GM18907 (cell line): ENCODE measurements at regions not wholly inside any gene's neighbourhood (a gene's known extent, or its start where the extent isn't known, plus 50 kb on each side); places are given as distances from the start of the nearest gene placed in this dataset.

ENCODE experiments used
- ATAC-seq: cut with Tn5 transposase; IDR thresholded peaks from one replicate; pipeline ENCODE4 v1.9.1; 2021; ENCODE audit warnings: mild to moderate bottlenecking, moderate library complexity; ENCODE audit not compliant: unreplicated experiment

DNA sequence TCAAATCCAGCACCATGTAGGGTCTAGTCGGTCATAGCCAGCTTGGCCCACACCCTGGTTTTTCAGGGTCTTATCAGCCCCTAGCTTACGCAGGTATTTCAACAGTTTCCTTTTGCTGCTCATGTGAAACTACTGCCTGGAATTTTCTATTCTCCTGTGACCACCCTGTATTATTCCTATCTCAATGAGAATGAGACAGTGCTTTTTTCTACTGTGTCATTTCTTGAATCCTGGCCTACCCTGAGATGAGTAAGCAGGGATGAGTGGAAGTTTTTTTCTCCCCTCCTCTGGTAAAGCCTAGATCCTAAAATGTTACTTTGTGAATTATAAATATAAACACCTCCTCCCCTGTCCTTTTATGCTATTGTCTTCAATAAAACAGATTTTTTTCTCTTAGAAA is 62.7 kb upstream of the ARID2 start:
- no peak for ATAC-seq

DNA sequence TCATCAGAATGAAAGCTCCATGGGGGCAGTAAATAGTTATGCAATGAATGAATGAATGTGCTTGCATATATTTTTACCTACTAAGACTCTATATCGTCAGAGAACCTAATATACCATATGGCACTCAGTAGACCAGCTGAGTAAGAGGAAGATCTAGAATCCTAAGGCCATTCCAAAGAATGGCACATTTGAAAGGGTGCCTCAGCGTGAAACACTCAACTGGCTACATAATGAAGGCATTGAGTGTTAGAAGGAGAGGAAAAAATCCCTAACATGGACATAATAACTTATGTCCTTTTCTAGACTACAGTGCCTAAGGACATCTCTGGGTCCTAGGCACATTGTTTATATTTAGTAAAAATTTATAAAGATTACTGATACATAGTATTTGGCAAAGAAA is 61.7 kb upstream of the ARID2 start:
- no peak for ATAC-seq

DNA sequence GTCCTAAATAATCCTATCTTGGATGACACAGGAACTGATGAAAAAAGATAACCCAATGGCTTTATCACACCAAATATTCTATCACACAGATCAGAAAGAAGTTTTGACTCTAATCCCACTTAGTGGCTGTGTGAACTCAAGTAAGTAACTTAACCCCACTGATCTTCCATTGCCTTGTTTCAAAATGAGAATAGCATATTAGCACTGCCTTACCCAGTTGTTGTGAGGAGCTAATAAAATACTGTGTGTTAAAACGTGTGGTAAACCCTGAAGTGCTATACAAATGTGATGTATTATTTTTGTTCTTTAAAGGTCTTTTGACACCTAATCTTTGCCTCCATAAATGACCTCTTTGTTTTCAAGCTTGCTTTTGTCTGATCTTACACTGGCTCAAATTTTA is 60.9 kb upstream of the ARID2 start:
- peak; percentile 32 for ATAC-seq

DNA sequence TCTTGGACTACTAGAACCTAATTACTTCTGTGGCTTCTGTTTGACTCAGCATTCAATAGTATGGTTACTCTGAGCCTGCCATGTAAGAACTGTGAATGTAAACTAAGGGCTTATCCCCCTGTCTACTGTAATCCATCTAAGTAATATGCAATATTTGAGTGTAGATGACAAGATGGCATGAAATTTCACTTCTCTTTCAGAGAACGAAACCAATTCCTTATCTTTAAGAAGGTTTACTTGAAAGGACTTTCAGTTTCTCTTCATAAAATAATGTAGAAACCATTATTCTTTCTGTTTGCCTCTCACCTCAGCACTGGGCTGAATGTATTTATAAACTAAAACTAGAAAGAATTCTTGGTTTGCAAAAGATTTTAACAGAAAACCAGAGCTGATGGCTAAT is 60.4 kb upstream of the ARID2 start:
- ATAC-seq = peak; percentile 85

DNA sequence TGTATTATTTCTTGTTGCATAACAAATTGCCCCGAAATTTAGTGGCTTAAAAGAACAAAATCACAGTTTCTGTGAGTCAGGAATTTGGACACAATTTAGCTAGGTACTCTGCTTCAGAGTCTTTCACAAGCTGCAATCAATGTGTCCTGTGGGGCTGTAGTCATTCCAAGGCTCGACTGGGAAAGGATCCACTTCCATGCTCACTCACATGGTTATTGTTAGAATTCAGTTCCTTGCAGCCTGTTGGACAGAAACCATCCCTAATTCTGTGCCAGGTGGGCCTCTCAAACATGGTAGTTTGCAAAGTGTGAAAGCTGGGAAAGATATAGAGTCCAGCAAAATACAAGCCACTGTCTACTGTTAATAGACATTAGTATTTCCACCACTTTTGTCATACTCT is 59.7 kb upstream of the ARID2 start:
- ATAC-seq = no peak

DNA sequence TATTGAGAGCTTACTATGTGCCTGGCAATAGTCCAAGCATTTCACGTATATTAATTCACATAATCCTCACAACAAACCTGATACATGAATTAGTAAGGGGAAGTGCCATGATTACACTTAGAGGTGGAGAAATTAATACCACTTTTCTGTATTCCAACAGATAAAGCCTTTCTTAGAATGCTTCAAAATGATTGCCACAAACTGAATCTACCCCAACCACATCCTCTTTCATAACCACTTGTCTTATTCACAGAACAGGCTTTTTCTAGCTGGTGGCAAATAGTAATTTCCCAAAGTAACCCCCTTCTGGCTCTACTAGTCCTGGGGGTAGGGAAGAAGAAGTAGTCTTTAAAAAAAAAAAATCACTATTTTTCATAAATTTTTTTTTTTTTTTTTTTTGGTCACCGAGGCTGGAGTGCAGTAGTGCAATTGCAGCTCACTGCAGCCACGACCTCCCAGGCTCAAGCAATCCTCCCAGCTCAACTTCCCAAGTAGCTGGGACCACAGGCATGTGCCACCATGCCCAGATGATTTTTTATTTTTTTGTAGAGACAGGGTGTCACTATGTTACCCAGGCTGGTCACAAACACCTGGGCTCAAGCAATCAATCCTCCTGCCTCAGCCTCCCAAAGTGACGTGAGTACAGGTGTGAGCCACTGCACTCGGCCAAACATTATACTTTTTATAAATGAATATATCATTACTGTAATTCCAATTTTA is 59.0 kb upstream of the ARID2 start:
- ATAC-seq = peak; percentile 58

DNA sequence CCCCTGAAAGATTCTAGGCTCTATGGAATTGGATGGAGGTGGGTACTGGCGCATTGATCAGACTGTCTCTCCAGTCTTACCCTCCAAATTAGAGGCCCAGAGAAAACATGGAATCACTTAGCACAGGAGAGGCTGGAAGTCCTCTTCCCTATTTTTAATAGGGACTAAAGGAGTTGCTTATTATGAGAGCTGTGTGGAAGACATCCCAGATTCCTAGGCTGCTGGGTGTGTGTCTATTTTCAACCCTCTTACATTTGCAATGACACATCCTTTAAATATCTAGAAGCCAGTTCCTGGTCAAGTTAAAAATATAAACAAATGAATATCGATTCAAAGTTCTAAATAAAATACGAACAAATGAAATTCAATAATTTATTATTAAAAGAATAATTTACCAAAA is 58.3 kb upstream of the ARID2 start:
- no peak for ATAC-seq

DNA sequence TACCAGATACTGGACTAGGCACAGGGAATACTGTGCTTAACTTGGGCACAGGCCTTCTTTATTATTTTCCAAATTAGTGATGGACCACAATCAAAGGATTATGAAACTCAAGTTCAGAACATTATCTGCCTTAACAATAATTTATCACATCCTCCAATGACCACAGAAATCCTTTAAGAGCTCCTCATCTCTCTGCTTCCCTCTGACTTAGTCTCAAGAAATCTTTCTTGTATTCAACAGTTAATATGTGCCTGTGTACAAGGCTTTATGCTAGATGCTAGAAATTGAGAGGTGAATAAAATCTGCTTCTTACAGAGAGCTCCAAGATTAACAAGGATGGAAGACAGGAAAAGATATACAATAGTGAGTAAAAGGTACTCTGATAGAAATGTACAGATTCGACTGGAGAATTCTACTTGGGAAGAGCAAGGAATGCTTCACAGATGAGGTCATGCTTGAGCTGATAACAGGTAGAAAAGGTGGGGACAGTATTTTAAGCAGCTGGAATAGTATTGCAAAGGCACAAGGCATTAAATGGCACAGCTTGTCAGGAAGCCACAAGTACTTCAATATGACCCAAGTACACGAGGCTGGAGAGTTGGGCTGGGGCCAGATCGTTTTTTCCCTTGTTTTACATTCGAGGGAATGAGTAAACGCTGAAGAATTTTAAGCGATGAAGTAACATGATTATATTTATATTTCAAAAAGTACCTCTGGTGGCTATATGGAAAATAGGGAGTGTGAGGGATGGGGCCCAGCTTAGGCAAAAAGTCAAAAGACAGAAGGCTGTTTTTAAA is 55.1 kb upstream of the ARID2 start:
- ATAC-seq = no peak

DNA sequence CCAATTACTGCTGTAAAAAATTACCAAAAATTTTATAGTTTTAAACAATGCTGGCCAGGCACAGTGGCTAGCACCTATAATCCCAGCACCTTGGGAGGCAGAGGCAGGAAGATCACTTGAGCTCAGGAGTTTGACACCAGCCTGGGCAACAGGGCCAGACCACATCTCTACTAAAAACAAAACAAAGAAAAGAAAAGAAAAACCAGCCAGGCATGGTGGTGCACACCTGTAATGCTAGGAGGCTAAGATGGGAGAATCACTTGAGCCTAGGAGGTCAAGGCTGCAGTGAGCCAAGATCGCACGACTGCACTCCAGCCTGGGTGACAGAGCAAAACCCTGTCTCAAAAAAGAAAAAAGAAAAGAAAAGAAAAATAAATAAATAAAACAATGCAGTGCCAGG is 54.0 kb upstream of the ARID2 start:
- no peak for ATAC-seq
